Neuronal stem cell (in vitro differentiated cells): ENCODE measurements at regions not wholly inside any gene's neighbourhood (a gene's known extent, or its start where the extent isn't known, plus 50 kb on each side); places are given as distances from the start of the nearest gene placed in this dataset.
A peak's percentile ranks its signal among the peaks of the same experiment; 100 is the strongest.

Experiments used
- DNase-seq: peaks from one replicate; pipeline ENCODE4 v3.0.0-alpha.2; 2013; ENCODE audit warnings: low spot score
- H2AFZ ChIP-seq: one replicate; pipeline ENCODE4 v1.6.1; 2013; ENCODE audit warnings: mild to moderate bottlenecking, low read length, inconsistent platforms
- H2AK5ac ChIP-seq: 2 replicates; pipeline ENCODE4 v1.6.1; 2013; ENCODE audit warnings: low read depth, mild to moderate bottlenecking, inconsistent platforms, low read length, moderate library complexity, mixed read lengths
- H2BK120ac ChIP-seq: 2 replicates; pipeline ENCODE4 v1.6.1; 2013; ENCODE audit warnings: low read depth, mild to moderate bottlenecking, inconsistent platforms, low read length, moderate library complexity, mixed read lengths
- H2BK12ac ChIP-seq: one replicate; pipeline ENCODE4 v1.6.1; 2013; ENCODE audit warnings: low read length, inconsistent platforms
- H2BK15ac ChIP-seq: 2 replicates; pipeline ENCODE4 v1.6.1; 2013; ENCODE audit warnings: mild to moderate bottlenecking, low read length, inconsistent platforms, mixed read lengths
- H2BK5ac ChIP-seq: one replicate; pipeline ENCODE4 v1.6.1; 2013; ENCODE audit warnings: inconsistent platforms, mild to moderate bottlenecking, low read length, moderate library complexity
- H3K14ac ChIP-seq: one replicate; pipeline ENCODE4 v1.6.1; 2013; ENCODE audit warnings: low read length, inconsistent platforms
- H3K18ac ChIP-seq: 2 replicates; pipeline ENCODE4 v1.6.1; 2013; ENCODE audit warnings: low read length, inconsistent platforms
- H3K23ac ChIP-seq: 2 replicates; pipeline ENCODE4 v1.6.1; 2013; ENCODE audit warnings: low read depth, mild to moderate bottlenecking, mixed read lengths, low read length, inconsistent platforms; ENCODE audit not compliant: poor library complexity
- H3K27ac ChIP-seq: replicated peaks from 3 replicates; pipeline ENCODE4 v1.5.1; 2013; ENCODE audit warnings: low read length, inconsistent platforms
- H3K27me3 ChIP-seq, 3 experiments: 2 replicates each; pipeline ENCODE4 v1.6.1; 2013; ENCODE audit warnings: low read length in 3 of 3, mild to moderate bottlenecking in 2 of 3, inconsistent platforms in 1 of 3, low read depth in 1 of 3, mixed read lengths in 1 of 3, moderate library complexity in 1 of 3; ENCODE audit not compliant: control insufficient read depth in 3 of 3, insufficient read depth in 3 of 3
- H3K36me3 ChIP-seq, 2 donors: replicated peaks in 1 of 2; 2 replicates each; pipeline ENCODE4 v1.6.1; 2013; ENCODE audit warnings: low read length in 2 of 2; ENCODE audit not compliant: control insufficient read depth in 2 of 2, insufficient read depth in 2 of 2
- H3K4ac ChIP-seq: 2 replicates; pipeline ENCODE4 v1.6.1; 2013; ENCODE audit warnings: inconsistent platforms, mild to moderate bottlenecking, low read length, moderate library complexity
- H3K4me1 ChIP-seq, 2 donors: 1 replicate in 1 of 2; 2 replicates in 1 of 2; pipeline ENCODE4 v1.6.1; 2013; ENCODE audit warnings: low read length in 2 of 2, low read depth in 1 of 2; ENCODE audit not compliant: control insufficient read depth in 2 of 2, insufficient read depth in 1 of 2
- H3K4me2 ChIP-seq: one replicate; pipeline ENCODE4 v1.6.1; 2013; ENCODE audit warnings: mild to moderate bottlenecking, low read length, inconsistent platforms; ENCODE audit not compliant: insufficient read depth, poor library complexity, severe bottlenecking
- H3K4me3 ChIP-seq, 2 donors: 2 replicates each; pipeline ENCODE4 v1.5.1; 2013; ENCODE audit warnings: low read length in 2 of 2, mild to moderate bottlenecking in 2 of 2, inconsistent platforms in 1 of 2, moderate library complexity in 1 of 2
- H3K79me1 ChIP-seq: one replicate; pipeline ENCODE4 v1.6.1; 2013; ENCODE audit warnings: low read depth, mild to moderate bottlenecking, inconsistent platforms, low read length, moderate library complexity
- H3K9ac ChIP-seq: one replicate; pipeline ENCODE4 v1.6.1; 2013; ENCODE audit warnings: mild to moderate bottlenecking, low read depth, low read length, inconsistent platforms; ENCODE audit not compliant: poor library complexity
- H3K9me3 ChIP-seq, 2 donors: replicated peaks in 1 of 2; 2 replicates each; pipeline versions ENCODE3 to v1.6.1; 2013; ENCODE audit warnings: low read length in 2 of 2, mild to moderate bottlenecking in 2 of 2, inconsistent platforms in 1 of 2, low read depth in 1 of 2, mixed read lengths in 1 of 2, moderate library complexity in 1 of 2; ENCODE audit not compliant: control insufficient read depth in 2 of 2, insufficient read depth in 1 of 2
- H4K8ac ChIP-seq: one replicate; pipeline ENCODE4 v1.6.1; 2013; ENCODE audit warnings: low read depth, mild to moderate bottlenecking, inconsistent platforms, low read length, moderate library complexity
- H4K91ac ChIP-seq: one replicate; pipeline ENCODE4 v1.6.1; 2013; ENCODE audit warnings: low read length, low read depth, mild to moderate bottlenecking, inconsistent platforms; ENCODE audit not compliant: poor library complexity
- WGBS, 2 donors: extraction: QIAGEN DNeasy Blood & Tissue Kit; methylation state at CpG; one replicate each; pipeline ENCODE4 v1.1.7; 2013; ENCODE audit warnings: missing lambda C conversion rate in 2 of 2, mixed read lengths in 1 of 2; ENCODE audit not compliant: insufficient read length in 2 of 2, insufficient replicate concordance in 1 of 2; ENCODE audit errors: extremely low coverage in 2 of 2; 5-methylcytosine and 5-hydroxymethylcytosine counted together

- no CpG with 5 or more reads among the region's 11 CpGs for WGBS, 2 donors
Measured at GRCh38 chr15:98514034-98514622, 134.2 kb upstream of the IGF1R start.

GRCh38 chr15:98518823-98519561 lies 129.3 kb upstream of the IGF1R start:
- Histone ChIP-seq H3K23ac (no peak overlapping the region), H2AFZ (peak overlapping the region; percentile 46), H2BK15ac (no peak overlapping the region), H3K36me3 (no peaks in the 10 kb centered on the region), H3K14ac (no peak overlapping the region), H4K91ac (no peak overlapping the region), H2BK120ac (no peak overlapping the region), H3K27ac (no peak overlapping the region), H3K9me3 (no peaks in the 10 kb centered on the region), H3K18ac (no peak overlapping the region), H3K27me3 (peaks cover 0 to 4% (median 0%) of the 10 kb centered on the region in 3 experiments), H4K8ac (no peak overlapping the region), H3K9ac (no peak overlapping the region), H3K4me3 (no peak overlapping the region), H3K4me2 (no peak overlapping the region), H3K4me1 (peaks cover 2 to 6% of the 10 kb centered on the region in 2 donors), H2AK5ac (no peak overlapping the region), H2BK12ac (no peak overlapping the region), H3K79me1 (peaks cover 1% of the 10 kb centered on the region), H3K4ac (no peak overlapping the region), H2BK5ac (no peak overlapping the region)
- WGBS, 2 donors: no CpG with 5 or more reads among the region's 19 CpGs
- peak; percentile 78 for DNase-seq

More at GRCh38 chr15:98514034-98514622, 134.2 kb upstream of the IGF1R start:
- Histone ChIP-seq H2BK12ac (no peak overlapping the region), H3K4me2 (no peak overlapping the region), H3K79me1 (no peaks in the 10 kb centered on the region), H4K8ac (no peak overlapping the region), H2AK5ac (no peak overlapping the region), H2BK5ac (no peak overlapping the region), H2BK15ac (no peak overlapping the region), H3K9ac (no peak overlapping the region), H4K91ac (no peak overlapping the region), H3K27me3 (peaks cover 0 to 8% (median 0%) of the 10 kb centered on the region in 3 experiments), H3K9me3 (no peaks in the 10 kb centered on the region), H3K18ac (no peak overlapping the region), H3K4me1 (no peaks in the 10 kb centered on the region), H3K23ac (no peak overlapping the region), H2BK120ac (no peak overlapping the region), H3K4ac (no peak overlapping the region), H3K36me3 (no peaks in the 10 kb centered on the region), H3K27ac (no peak overlapping the region), H3K14ac (no peak overlapping the region), H2AFZ (no peak overlapping the region), H3K4me3 (no peak overlapping the region)
- no peak for DNase-seq

GRCh38 chr15:98519767-98520550 lies 128.4 kb upstream of the IGF1R start:
- H2AK5ac ChIP-seq: no peak overlapping the region
- H3K23ac ChIP-seq: no peak overlapping the region
- H3K36me3 ChIP-seq: no peaks in the 10 kb centered on the region
- no peak overlapping the region for H3K27ac ChIP-seq
- peaks cover 0 to 4% (median 0%) of the 10 kb centered on the region in 3 experiments for H3K27me3 ChIP-seq
- no peak overlapping the region for H3K9ac ChIP-seq
- H3K4me2 ChIP-seq: no peak overlapping the region
- H3K79me1 ChIP-seq: peaks cover 1% of the 10 kb centered on the region
- DNase-seq: no peak
- H2BK120ac ChIP-seq: no peak overlapping the region
- no peak overlapping the region for H2AFZ ChIP-seq
- H4K8ac ChIP-seq: no peak overlapping the region
- WGBS, 2 donors: no CpG with 5 or more reads among the region's 10 CpGs
- no peak overlapping the region for H2BK15ac ChIP-seq
- no peak overlapping the region for H4K91ac ChIP-seq
- H2BK12ac ChIP-seq: no peak overlapping the region
- H3K9me3 ChIP-seq: no peaks in the 10 kb centered on the region
- H3K14ac ChIP-seq: no peak overlapping the region
- H2BK5ac ChIP-seq: no peak overlapping the region
- no peak overlapping the region for H3K4me3 ChIP-seq
- peaks cover 8 to 10% of the 10 kb centered on the region in 2 donors for H3K4me1 ChIP-seq
- H3K4ac ChIP-seq: no peak overlapping the region
- no peak overlapping the region for H3K18ac ChIP-seq

GRCh38 chr15:98522127-98522526 lies 126.2 kb upstream of the IGF1R start:
- H4K91ac ChIP-seq: no peak overlapping the region
- H2BK15ac ChIP-seq: no peak overlapping the region

More at GRCh38 chr15:98522127-98522526, 126.2 kb upstream of the IGF1R start:
- H3K27ac ChIP-seq: no peak overlapping the region
- H3K79me1 ChIP-seq: peaks cover 1% of the 10 kb centered on the region
- no peaks in the 10 kb centered on the region for H3K9me3 ChIP-seq
- H3K4ac ChIP-seq: no peak overlapping the region
- H3K36me3 ChIP-seq: no peaks in the 10 kb centered on the region
- no peak overlapping the region for H3K4me2 ChIP-seq
- H3K9ac ChIP-seq: no peak overlapping the region
- no CpG with 5 or more reads among the region's 5 CpGs for WGBS, 2 donors
- H2BK5ac ChIP-seq: no peak overlapping the region
- no peak overlapping the region for H2BK12ac ChIP-seq
- no peak overlapping the region for H4K8ac ChIP-seq
- H2BK120ac ChIP-seq: no peak overlapping the region
- H2AK5ac ChIP-seq: no peak overlapping the region
- peaks cover 8 to 11% of the 10 kb centered on the region in 2 donors for H3K4me1 ChIP-seq
- no peak overlapping the region for H2AFZ ChIP-seq
- no peak overlapping the region for H3K14ac ChIP-seq
- no peaks in the 10 kb centered on the region for H3K27me3 ChIP-seq
- no peak overlapping the region for H3K23ac ChIP-seq
- DNase-seq: no peak
- no peak overlapping the region for H3K4me3 ChIP-seq
- no peak overlapping the region for H3K18ac ChIP-seq
